KOPT-K1 (cell line): ENCODE measurements at regions not wholly inside any gene's neighbourhood (a gene's known extent, or its start where the extent isn't known, plus 50 kb on each side); places are given as distances from the start of the nearest gene placed in this dataset.
"Not testable (repeated sequence)": the region's sequence is repeated elsewhere in the genome, so short reads cannot be mapped to it uniquely, and the experiment has no call there.

Experiments
- H3K27ac ChIP-seq: fragments of 200-600 bp; sonication (generic); 2 replicates; pipeline ENCODE4 v1.5.1; 2016; ENCODE audit warnings: antibody characterized with exemption, mild to moderate bottlenecking, low read depth, low read length; ENCODE audit not compliant: poor library complexity, severe bottlenecking
- H3K36me3 ChIP-seq: fragments of 200-600 bp; sonication (generic); 2 replicates; pipeline ENCODE4 v1.5.1; 2017; ENCODE audit warnings: antibody characterized with exemption, mild to moderate bottlenecking, low read length, moderate library complexity; ENCODE audit not compliant: insufficient read depth
- H3K9me3 ChIP-seq: fragments of 200-600 bp; sonication (generic); 2 replicates; pipeline ENCODE4 v1.5.1; 2017; ENCODE audit warnings: antibody characterized with exemption, low read length, mild to moderate bottlenecking; ENCODE audit not compliant: insufficient read depth, poor library complexity, severe bottlenecking

- Histone ChIP-seq H3K9me3 (no peaks in the 10 kb centered on the region), H3K36me3 (no peaks in the 10 kb centered on the region), H3K27ac (no peak overlapping the region)
These were observed 89.2 kb upstream of the PELI1 start for GRCh38 chr2:64233376-64233922.

GRCh38 chr2:64234150-64234549 is 89.9 kb upstream of the PELI1 start:
- Histone ChIP-seq H3K9me3 (no peaks in the 10 kb centered on the region), H3K27ac (no peak overlapping the region), H3K36me3 (no peaks in the 10 kb centered on the region)

DNA sequence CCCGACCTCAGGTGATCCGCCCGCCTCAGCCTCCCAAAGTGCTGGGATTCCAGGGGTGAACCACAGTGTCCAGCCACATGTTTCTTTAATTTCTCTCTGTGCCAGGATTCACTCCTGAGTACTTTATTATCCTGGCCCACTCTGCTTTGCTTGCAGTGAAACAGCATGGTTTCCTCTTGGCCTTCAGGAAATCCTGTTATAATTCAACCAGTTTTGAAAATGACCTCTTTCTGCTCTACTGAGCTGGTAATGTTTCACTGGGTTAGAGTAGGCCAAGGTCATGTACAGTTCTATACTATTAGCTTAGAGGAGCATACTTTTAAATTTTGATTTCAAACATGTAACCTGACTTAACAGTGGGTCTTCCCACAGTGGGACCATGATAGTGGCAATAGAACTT is 90.6 kb upstream of the PELI1 start:
- no peaks in the 10 kb centered on the region for H3K36me3 ChIP-seq
- H3K9me3 ChIP-seq, result no peaks in the 10 kb centered on the region
- no peak overlapping the region for H3K27ac ChIP-seq

GRCh38 chr2:64237266-64237665 is 93.0 kb upstream of the PELI1 start:
- Histone ChIP-seq H3K9me3 (no peaks in the 10 kb centered on the region), H3K36me3 (no peaks in the 10 kb centered on the region), H3K27ac (no peak overlapping the region)

DNA sequence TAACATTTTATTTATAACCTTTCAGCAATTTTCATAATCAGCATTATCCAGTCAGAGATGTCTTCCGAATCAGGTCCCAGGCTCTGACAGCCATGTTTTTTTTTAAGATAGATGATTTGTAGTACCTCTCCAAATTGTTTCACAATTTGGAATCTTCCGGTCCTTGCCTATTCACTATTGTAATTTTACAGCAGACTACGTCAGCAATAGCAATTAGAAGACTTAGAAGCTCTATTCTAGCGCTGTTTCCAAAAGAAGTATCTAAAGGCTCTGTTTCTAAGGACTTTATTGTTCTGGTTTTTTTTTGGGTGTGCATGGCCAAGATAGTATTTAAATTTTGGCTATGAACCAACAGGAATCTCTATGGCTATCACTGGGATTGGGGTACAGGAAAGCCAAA is 94.6 kb upstream of the PELI1 start:
- H3K36me3 ChIP-seq, result no peaks in the 10 kb centered on the region
- H3K9me3 ChIP-seq, result no peaks in the 10 kb centered on the region
- no peak overlapping the region for H3K27ac ChIP-seq

DNA sequence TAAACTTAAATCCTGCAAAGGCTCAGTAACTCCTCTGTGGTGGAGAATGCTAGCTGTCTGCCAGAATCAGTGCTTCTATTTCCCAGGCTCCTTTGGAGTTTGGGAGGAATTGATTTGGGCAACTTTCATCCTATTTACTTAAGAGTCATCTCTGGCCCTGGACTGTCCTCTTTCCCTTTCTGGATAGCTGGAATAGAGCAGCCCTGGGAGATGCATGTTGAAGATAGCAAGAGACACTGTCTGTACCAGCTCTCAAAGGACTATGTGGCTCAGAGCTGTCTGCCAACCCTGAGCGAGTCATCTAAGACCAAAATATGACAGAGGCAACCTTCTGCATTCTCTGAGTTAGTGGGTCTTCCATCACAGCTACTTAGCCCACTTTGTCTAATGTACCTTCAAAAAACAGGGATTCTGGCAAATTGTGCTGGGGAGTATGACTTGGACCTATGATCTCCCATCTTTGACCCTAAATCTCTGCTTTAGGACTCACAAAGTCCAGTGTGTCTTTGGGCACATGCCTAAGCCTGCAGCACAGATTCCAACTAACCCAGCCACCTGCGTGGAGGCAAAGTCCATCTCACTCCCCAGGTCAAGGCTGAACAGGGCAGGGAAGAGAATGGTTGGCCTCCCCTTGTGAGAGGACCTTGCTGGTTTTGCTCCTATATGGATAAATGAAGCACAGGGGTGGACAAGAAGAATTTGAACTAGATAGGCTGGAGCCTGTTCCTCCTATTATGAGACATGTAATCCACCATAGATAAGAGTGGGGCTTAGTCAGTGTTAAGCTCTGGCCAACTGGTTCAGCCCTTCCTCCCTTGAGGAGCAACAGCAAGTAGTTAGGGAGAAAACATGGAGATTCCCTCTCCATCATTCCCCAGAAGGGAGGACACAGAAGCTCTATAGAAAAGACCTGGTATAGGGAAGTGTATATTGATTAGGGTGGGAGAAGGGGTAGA is 99.1 kb upstream of the PELI1 start:
- Histone ChIP-seq H3K36me3 (no peaks in the 10 kb centered on the region), H3K27ac (no peak overlapping the region), H3K9me3 (no peaks in the 10 kb centered on the region)

DNA sequence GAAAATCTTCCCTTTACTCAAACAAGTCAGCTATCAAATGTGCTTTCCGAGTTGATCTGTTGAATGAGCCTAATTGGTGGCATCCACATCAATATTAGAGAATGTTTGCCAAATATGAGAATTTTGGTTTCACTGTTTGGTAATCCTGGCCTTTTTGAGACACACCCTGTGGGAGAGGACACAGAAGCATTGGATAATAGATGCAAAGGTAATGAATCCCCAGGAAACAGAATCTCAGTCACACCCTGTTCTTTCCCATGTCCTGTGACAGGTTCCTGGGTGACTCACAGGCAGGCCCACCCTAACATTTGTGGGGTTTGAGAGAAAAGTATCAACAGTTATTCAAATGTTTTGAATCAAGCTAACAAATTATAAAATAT is 99.8 kb upstream of the PELI1 start:
- Histone ChIP-seq H3K9me3 (no peaks in the 10 kb centered on the region), H3K27ac (no peak overlapping the region), H3K36me3 (no peaks in the 10 kb centered on the region)

- no peaks in the 10 kb centered on the region for H3K9me3 ChIP-seq
- H3K27ac ChIP-seq, result no peak overlapping the region
These were observed 101.4 kb upstream of the PELI1 start for GRCh38 chr2:64245631-64246030.

DNA sequence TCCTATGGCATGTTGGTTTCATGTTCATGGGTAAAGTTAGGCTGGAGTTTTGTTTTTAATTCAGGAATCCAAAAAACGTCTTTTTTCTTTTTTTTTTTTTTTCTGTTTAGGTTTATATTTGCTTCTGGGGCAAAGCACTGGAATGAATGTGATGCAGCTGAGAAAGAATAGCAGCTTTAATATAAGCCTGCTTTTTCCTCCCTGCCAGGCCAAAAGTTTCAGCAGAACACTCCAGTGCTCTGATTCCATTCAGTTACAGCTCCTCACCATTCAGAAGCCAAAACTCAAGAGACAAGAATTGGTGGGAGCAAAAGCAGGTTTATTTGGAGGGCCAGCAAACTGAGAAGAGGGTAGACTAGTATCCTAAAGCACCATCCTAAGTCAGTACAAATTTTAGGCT is 102.7 kb upstream of the PELI1 start:
- H3K36me3 ChIP-seq, result no peaks in the 10 kb centered on the region
- H3K27ac ChIP-seq, result no peak overlapping the region
- H3K9me3 ChIP-seq, result no peaks in the 10 kb centered on the region

More at GRCh38 chr2:64245631-64246030, 101.4 kb upstream of the PELI1 start:
- H3K36me3 ChIP-seq, result no peaks in the 10 kb centered on the region

DNA sequence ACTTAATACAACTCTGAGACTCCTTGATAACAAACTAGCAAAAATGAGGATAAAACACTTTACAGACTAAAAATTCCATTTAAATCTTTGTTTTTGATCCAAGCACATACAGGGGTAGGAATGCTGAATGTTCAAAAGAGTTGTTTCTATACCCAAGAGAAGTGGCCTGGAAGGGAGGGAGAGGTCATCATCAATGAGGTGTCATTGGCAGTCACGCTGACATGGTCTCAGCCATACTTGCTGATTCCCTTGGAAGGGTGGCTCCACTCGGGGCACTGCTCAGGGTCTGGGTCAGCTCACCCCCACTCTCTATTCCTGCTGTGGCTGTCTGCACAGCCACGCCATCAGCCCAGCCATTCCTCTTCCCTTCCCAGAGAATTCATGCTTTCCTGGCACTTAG is 105.2 kb upstream of the PELI1 start:
- H3K9me3 ChIP-seq, result no peaks in the 10 kb centered on the region
- H3K27ac ChIP-seq, result no peak overlapping the region
- H3K36me3 ChIP-seq, result no peaks in the 10 kb centered on the region

DNA sequence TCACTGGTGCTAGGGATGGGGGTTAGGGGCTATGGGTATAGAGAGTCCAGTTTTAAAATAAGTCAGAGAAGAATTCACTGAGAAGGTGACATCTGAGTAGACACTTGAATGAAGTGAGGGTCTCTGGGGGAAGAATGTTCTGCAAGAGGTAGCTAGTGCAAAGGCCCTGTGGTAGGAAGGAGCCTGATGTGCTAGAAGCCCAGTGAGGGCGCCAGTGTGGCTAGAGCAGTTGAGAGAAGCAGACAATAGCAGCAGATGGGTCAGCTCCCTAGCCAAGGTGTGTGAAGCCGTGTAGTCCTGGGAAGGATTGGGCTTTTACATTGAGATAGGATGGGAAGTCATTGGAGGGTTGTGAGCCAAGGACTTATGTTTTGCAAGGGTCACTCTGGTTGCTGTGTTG is 105.8 kb upstream of the PELI1 start:
- H3K36me3 ChIP-seq, result no peaks in the 10 kb centered on the region
- H3K27ac ChIP-seq, result no peak overlapping the region
- no peaks in the 10 kb centered on the region for H3K9me3 ChIP-seq

DNA sequence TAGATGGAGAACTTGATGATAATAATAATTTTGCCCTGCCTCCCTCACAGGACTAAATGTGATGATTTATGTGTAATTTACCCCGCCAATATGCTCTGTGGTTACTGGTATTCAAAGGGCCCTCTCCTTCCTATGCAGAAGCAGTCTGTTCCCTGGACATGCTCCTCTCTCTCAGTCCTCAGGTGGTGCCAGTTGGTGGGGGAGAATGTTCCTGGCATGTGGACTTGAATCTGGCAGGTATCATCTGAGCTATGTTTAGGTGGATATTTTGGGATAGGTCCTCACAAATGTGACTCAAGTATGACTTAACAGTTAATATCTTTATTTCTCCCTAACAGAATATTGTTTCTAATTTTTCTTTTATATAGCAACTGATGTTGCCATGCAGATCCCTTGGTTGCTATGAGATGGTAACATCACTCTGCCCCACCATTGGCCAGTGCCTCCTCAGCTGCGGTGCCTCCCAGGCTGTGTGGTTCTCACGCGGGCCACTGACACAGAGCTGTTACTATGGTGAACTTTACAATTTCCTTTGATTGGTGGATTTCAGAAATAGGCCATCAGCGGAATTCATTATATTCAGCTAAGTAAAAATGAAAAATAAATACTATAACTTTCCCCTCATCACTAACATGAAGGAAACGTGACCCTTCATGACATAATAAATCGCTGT is 106.7 kb upstream of the PELI1 start:
- H3K27ac ChIP-seq, result no peak overlapping the region
- no peaks in the 10 kb centered on the region for H3K36me3 ChIP-seq
- H3K9me3 ChIP-seq, result no peaks in the 10 kb centered on the region

DNA sequence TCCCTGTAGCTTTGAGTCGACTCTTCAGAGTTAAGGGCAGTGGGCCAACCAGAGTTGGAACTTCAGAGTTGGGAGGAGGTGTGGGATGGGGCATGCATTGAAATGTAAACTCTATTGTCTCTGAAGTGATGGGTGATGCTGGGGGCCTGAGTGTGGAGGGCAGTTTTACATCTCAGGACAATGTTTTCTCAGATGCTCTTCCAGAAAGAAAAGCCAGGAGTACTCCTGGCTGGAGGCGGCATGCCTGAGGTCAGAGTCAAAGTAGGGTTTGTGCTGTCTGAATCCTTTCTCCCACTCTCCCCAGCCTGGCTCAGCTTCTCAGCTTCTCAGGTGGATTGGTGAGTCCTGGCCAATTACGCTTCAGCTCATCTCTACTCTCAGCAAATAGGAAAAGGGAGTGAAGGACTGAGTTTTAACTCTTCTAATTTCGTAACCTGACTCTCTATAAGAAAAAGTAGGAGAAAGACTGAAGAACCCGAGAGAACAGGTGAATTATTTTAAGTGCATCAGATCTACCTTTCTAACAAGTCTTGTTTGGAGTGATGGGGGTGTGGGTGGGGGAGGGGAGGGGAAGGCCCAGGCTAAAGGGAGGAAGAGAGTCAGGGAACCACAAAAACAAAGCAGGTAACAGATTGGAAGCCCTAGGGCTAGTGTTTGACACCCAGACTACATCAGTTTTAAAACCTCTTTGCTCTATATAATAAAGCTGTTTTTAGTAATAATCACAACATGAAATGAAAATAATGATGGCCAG is 107.5 kb upstream of the PELI1 start:
- H3K9me3 ChIP-seq, result no peaks in the 10 kb centered on the region
- no peaks in the 10 kb centered on the region for H3K36me3 ChIP-seq
- H3K27ac ChIP-seq, result no peak overlapping the region

DNA sequence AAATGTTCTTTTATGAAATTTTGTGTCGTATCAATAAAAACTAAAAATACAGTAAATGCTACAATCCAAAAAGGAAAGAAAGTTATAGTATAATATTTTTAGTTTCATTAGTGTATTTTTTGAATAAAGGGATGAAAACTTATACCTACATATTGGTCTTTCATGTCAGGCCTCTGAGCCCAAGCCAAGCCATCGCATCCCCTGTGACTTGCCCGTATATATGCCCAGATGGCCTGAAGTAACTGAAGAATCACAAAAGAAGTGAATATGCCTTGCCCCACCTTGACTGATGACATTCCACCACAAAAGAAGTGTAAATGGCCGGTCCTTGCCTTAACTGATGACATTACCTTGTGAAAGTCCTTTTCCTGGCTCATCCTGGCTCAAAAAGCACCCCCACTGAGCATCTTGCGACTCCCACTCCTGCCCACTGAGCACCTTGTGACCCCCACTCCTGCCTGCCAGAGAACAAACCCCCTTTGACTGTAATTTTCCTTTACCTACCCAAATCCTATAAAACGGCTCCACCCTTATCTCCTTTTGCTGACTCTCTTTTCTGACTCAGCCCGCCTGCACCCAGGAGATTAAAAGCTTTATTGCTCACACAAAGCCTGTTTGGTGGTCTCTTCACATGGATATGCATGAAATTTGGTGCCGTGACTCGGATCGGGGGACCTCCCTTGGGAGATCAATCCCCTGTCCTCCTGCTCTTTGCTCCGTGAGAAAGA is 108.2 kb upstream of the PELI1 start:
- not testable (repeated sequence) for H3K27ac ChIP-seq, H3K9me3 ChIP-seq, H3K36me3 ChIP-seq
